Medulla oblongata (tissue), 1 donor: ENCODE measurements at regions not wholly inside any gene's neighbourhood (a gene's known extent, or its start where the extent isn't known, plus 50 kb on each side); places are given as distances from the start of the nearest gene placed in this dataset.
"Not testable (repeated sequence)": the region's sequence is repeated elsewhere in the genome, so short reads cannot be mapped to it uniquely, and the experiment has no call there.

Experiments used
- DNase-seq: peaks from one replicate; pipeline ENCODE4 v3.0.0-alpha.2; 2015; ENCODE audit errors: extremely low spot score

- DNase-seq = not testable (repeated sequence)
Observed at GRCh38 chr5:106246044-106246745, 1424.5 kb downstream of the EFNA5 start.

GRCh38 chr5:106241409-106241808, 1429.3 kb downstream of the EFNA5 start:
- no peak for DNase-seq

- no peak for DNase-seq
Observed at GRCh38 chr5:106205916-106206571, 1464.7 kb downstream of the EFNA5 start.

GRCh38 chr5:106202035-106202434, 1468.7 kb downstream of the EFNA5 start:
- DNase-seq = no peak

- DNase-seq = no peak
Observed at GRCh38 chr5:106200971-106201370, 1469.8 kb downstream of the EFNA5 start.

- no peak for DNase-seq
Observed at GRCh38 chr5:106195679-106196474, 1474.9 kb downstream of the EFNA5 start.

- DNase-seq = no peak
Observed at GRCh38 chr5:106189121-106189809, 1481.5 kb downstream of the EFNA5 start.

GRCh38 chr5:106185661-106186081, 1485.1 kb downstream of the EFNA5 start:
- no peak for DNase-seq

- DNase-seq = no peak
Observed at GRCh38 chr5:106174903-106175302, 1495.8 kb downstream of the EFNA5 start.

- DNase-seq = no peak
Observed at GRCh38 chr5:106172681-106173532, 1497.8 kb downstream of the EFNA5 start.

GRCh38 chr5:106171708-106172107, 1499.0 kb downstream of the EFNA5 start:
- no peak for DNase-seq

- DNase-seq = no peak
Observed at GRCh38 chr5:106171132-106171531, 1499.6 kb downstream of the EFNA5 start.

- DNase-seq = no peak
Observed at GRCh38 chr5:106167766-106168165, 1503.0 kb downstream of the EFNA5 start.

- DNase-seq = no peak
Observed at GRCh38 chr5:106163233-106163632, 1507.5 kb downstream of the EFNA5 start.

- no peak for DNase-seq
Observed at GRCh38 chr5:106159616-106160015, 1511.1 kb downstream of the EFNA5 start.

GRCh38 chr5:106154280-106154716, 1516.4 kb downstream of the EFNA5 start:
- DNase-seq = no peak

GRCh38 chr5:106152569-106152968, 1518.2 kb downstream of the EFNA5 start:
- no peak for DNase-seq

GRCh38 chr5:106142116-106142515, 1528.6 kb downstream of the EFNA5 start:
- no peak for DNase-seq

GRCh38 chr5:106140101-106140500, 1530.6 kb downstream of the EFNA5 start:
- no peak for DNase-seq

GRCh38 chr5:106136061-106136460, 1534.7 kb downstream of the EFNA5 start:
- no peak for DNase-seq

GRCh38 chr5:106135473-106135872, 1535.3 kb downstream of the EFNA5 start:
- DNase-seq = no peak
